MCF 10A (cell line): ENCODE measurements at regions not wholly inside any gene's neighbourhood (a gene's known extent, or its start where the extent isn't known, plus 50 kb on each side); places are given as distances from the start of the nearest gene placed in this dataset.

Experiments used
- BruUV-seq: library from RNA; stranded (reverse); fragments of 400-500 nt; replicated peaks from 2 replicates; lab custom pipeline; 2021; lab: Mats Ljungman, UMichigan
- CTCF ChIA-PET: fragments of 300-600 bp; sonication (Branson Sonifier 250); formaldehyde crosslinking; extraction: SDS; loops from one replicate; lab custom pipeline; 2021; ENCODE audit warnings: antibody characterized with exemption, inconsistent platforms; lab: Yijun Ruan, JAX
- POLR2A ChIA-PET: fragments of 300-600, 350-650 bp; sonication (Branson Sonifier 250); formaldehyde crosslinking; extraction: SDS; loops from one replicate; lab custom pipeline; 2020; ENCODE audit warnings: antibody characterized with exemption, inconsistent platforms; lab: Yijun Ruan, JAX
- DNase-seq: peaks from one replicate; pipeline ENCODE4 v3.0.0-alpha.2; 2018; ENCODE audit not compliant: unreplicated experiment
- H3K27ac Mint-ChIP-seq: one replicate; pipeline ENCODE4 v1.8.0; 2022; ENCODE audit warnings: mild to moderate bottlenecking, low read depth, mixed read lengths; ENCODE audit not compliant: unreplicated experiment
- H3K27me3 Mint-ChIP-seq: one replicate; pipeline ENCODE4 v1.8.0; 2022; ENCODE audit warnings: mixed read lengths; ENCODE audit not compliant: insufficient read depth, unreplicated experiment
- H3K36me3 Mint-ChIP-seq: one replicate; pipeline ENCODE4 v1.8.0; 2022; ENCODE audit warnings: mild to moderate bottlenecking, moderate library complexity, mixed read lengths; ENCODE audit not compliant: insufficient read depth, unreplicated experiment
- H3K4me1 Mint-ChIP-seq: one replicate; pipeline ENCODE4 v1.8.0; 2022; ENCODE audit warnings: mixed read lengths; ENCODE audit not compliant: insufficient read depth, unreplicated experiment
- H3K4me3 Mint-ChIP-seq: one replicate; pipeline ENCODE4 v1.8.0; 2022; ENCODE audit warnings: mild to moderate bottlenecking, moderate library complexity, mixed read lengths; ENCODE audit not compliant: unreplicated experiment
- H3K9me3 Mint-ChIP-seq: one replicate; pipeline ENCODE4 v1.8.0; 2022; ENCODE audit warnings: mixed read lengths; ENCODE audit not compliant: unreplicated experiment
- CTCF ChIP-seq: fragments of 200-600 bp; IDR thresholded peaks from one replicate; pipeline ENCODE4 v1.8.0; 2022; ENCODE audit warnings: antibody characterized with exemption, mild to moderate bottlenecking; ENCODE audit not compliant: unreplicated experiment
- intact Hi-C: fragments of 100-400 bp; cut with micrococcal nuclease; formaldehyde crosslinking; loops from 2 replicates; pipeline ENCODE4 v1.14.1; 2022

GRCh38 chrX:147570483-147570882 lies 341.2 kb upstream of the FMR1 start:
- DNase-seq: peak; percentile 12

GRCh38 chrX:147573266-147573665 lies 338.5 kb upstream of the FMR1 start:
- no TSS peak for BruUV-seq
- Mint-ChIP-seq H3K4me1 (no peaks in the 10 kb centered on the region), H3K4me3 (no peak overlapping the region), H3K27ac (no peak overlapping the region), H3K36me3 (no peaks in the 10 kb centered on the region), H3K27me3 (no peaks in the 10 kb centered on the region), H3K9me3 (peaks cover 14% of the 10 kb centered on the region)
- ChIA-PET CTCF (interaction anchor here (0.6 kb wide), 1 partner anchor 271 kb away, joined by 3 read pairs; no protein-coding TSS in a partner anchor), POLR2A (interaction anchor here (0.6 kb wide), 1 partner anchor 1470 kb away, joined by 3 read pairs; no protein-coding TSS in a partner anchor)
- no peak for DNase-seq
- intact Hi-C loops: loop anchor here (10.0 kb wide), 1 partner anchor 232 kb away; no protein-coding TSS in a partner anchor
- TF ChIP-seq CTCF: no peak

More at GRCh38 chrX:147570483-147570882, 341.2 kb upstream of the FMR1 start:
- H3K27ac Mint-ChIP-seq: no peak overlapping the region
- H3K27me3 Mint-ChIP-seq: no peaks in the 10 kb centered on the region
- H3K4me3 Mint-ChIP-seq: no peak overlapping the region
- peaks cover 4% of the 10 kb centered on the region for H3K4me1 Mint-ChIP-seq
- ChIA-PET CTCF (interaction anchor here (2.0 kb wide), 1 partner anchor 94 kb away, joined by 13 read pairs; no protein-coding TSS in a partner anchor), POLR2A (interaction anchor here (0.7 kb wide), 1 partner anchor 975 kb away, joined by 4 read pairs; no protein-coding TSS in a partner anchor)
- no TSS peak for BruUV-seq
- peaks cover 5% of the 10 kb centered on the region for H3K9me3 Mint-ChIP-seq
- peaks cover 6% of the 10 kb centered on the region for H3K36me3 Mint-ChIP-seq
- TF ChIP-seq CTCF: peak; percentile 15
- intact Hi-C loops: loop anchor here (10.0 kb wide), 1 partner anchor 234 kb away; no protein-coding TSS in a partner anchor

- no TSS peak for BruUV-seq
- Mint-ChIP-seq H3K27ac (no peak overlapping the region), H3K4me3 (no peak overlapping the region), H3K27me3 (no peaks in the 10 kb centered on the region), H3K4me1 (no peaks in the 10 kb centered on the region), H3K36me3 (no peaks in the 10 kb centered on the region), H3K9me3 (peaks cover 7% of the 10 kb centered on the region)
- DNase-seq: peak; percentile 30
- peak; percentile 12 for TF ChIP-seq CTCF
- CTCF ChIA-PET: interaction anchor here (0.6 to 3.4 kb wide), 9 partner anchors 9 to 1829 kb away, joined by 3 to 24 read pairs (median 3); no protein-coding TSS in a partner anchor
- intact Hi-C loops: no loop called here
- POLR2A ChIA-PET: no interaction called here
Measured at GRCh38 chrX:147602176-147602696, 309.5 kb upstream of the FMR1 start.

- Mint-ChIP-seq H3K36me3 (no peaks in the 10 kb centered on the region), H3K4me3 (no peak overlapping the region), H3K27ac (no peak overlapping the region), H3K9me3 (no peaks in the 10 kb centered on the region), H3K4me1 (no peaks in the 10 kb centered on the region), H3K27me3 (no peaks in the 10 kb centered on the region)
- DNase-seq: no peak
- CTCF ChIA-PET: no interaction called here
- POLR2A ChIA-PET: no interaction called here
- BruUV-seq: no TSS peak
- intact Hi-C loops: no loop called here
- TF ChIP-seq CTCF: no peak
Measured at GRCh38 chrX:147626605-147627004, 285.1 kb upstream of the FMR1 start.
